HG03521 (cell line): ENCODE measurements at regions not wholly inside any gene's neighbourhood (a gene's known extent, or its start where the extent isn't known, plus 50 kb on each side); places are given as distances from the start of the nearest gene placed in this dataset.
"Not testable (repeated sequence)": the region's sequence is repeated elsewhere in the genome, so short reads cannot be mapped to it uniquely, and the experiment has no call there.

ENCODE experiments used
- ATAC-seq: cut with Tn5 transposase; IDR thresholded peaks from one replicate; pipeline ENCODE4 v1.9.1; 2021; ENCODE audit warnings: mild to moderate bottlenecking, moderate library complexity; ENCODE audit not compliant: unreplicated experiment

DNA sequence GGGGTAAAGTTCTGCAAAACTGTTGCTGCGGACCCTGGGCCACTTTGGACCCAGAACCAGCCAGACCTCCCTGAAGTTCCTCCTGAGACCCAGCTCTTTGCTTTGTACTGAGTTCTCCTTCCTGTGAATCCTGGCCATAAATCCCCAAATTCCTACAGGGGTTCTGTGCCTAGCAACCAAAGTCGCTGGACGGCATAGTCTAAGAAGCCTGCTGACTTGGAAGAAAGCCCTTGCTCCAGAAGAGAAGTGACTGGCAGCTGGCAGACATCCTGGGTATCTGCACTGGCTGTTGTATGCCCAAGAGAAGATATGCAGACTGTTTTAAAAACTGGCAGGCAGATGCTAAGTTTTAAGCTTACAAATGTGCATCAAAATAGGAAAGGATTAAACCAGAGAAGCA, 99.9 kb upstream of the SLC24A4 start:
- ATAC-seq: no peak

GRCh38 chr14:92224358-92224954, 98.5 kb upstream of the SLC24A4 start:
- no peak for ATAC-seq

- no peak for ATAC-seq
These were observed 97.2 kb upstream of the SLC24A4 start for GRCh38 chr14:92225731-92226130.

DNA sequence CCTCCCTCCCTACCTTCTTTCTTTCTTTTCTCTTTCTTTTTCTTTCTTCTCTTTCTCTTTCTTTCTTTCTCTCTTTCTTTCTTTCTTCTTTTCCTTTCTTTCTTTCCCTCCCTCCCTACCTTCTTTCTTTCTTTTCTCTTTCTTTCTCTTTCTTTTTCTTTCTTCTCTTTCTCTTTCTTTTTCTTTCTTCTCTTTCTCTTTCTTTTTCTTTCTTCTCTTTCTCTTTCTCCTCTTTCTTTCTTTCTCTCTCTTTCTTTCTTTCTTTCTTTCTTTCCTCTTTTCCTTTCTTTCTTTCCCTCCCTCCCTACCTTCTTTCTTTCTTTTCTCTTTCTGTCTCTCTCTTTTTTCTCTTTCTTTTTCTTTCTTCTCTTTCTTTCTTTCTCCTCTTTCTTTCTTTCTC, 96.8 kb upstream of the SLC24A4 start:
- ATAC-seq: not testable (repeated sequence)

DNA sequence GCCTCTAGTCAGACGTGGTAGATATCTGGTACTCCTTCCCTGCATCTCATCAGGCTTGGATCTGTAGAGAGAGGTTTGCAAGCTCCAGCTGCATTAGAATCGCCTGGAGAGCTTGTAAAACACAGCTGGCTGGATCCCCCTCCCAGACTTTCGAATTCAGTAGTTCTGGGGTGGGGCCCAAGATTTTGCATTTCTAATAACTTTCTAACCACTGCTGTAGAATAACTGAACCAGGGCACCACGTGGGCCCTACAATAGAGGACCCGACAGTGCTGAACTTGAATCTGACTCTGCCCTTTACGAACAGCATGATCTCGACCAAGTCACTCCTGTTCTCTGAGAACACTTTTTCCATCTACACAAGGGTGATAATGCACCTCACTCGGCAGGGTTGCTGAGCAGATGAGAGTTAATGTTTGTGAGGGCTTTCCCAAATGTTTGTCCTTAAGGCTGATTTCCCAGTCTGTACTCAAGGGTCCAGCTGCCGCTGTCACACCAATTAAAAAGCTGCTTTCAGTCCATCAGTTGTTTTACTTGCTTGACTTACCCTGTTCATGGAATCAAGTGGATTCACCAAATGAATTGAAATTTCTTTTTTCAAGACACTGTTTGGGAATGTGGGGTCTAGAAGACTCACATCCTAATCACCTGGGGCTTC, 86.6 kb upstream of the SLC24A4 start:
- ATAC-seq: no peak

GRCh38 chr14:92240658-92241057, 82.3 kb upstream of the SLC24A4 start:
- ATAC-seq: no peak

GRCh38 chr14:92241966-92242595, 80.9 kb upstream of the SLC24A4 start:
- no peak for ATAC-seq

- no peak for ATAC-seq
These were observed 78.2 kb upstream of the SLC24A4 start for GRCh38 chr14:92244805-92245204.

DNA sequence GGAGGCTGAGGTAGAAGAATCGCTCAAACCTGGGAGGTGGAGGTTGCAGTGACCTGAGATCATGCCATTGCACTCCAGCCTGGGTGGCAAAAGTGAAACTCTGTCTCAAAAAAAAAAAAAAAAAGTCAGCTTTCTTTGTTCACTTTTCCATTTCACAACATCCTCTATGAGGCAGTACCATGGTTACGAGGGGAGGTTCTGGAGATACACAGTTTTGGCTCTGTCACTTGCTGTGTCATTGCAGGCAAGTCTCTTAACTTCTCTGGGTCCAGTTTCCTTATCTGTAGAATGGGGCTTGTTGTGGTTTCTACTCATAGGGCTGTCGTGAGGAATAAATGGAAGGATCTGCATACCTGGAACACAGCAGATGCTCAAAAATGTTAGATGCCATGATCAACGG, 75.6 kb upstream of the SLC24A4 start:
- ATAC-seq: no peak

DNA sequence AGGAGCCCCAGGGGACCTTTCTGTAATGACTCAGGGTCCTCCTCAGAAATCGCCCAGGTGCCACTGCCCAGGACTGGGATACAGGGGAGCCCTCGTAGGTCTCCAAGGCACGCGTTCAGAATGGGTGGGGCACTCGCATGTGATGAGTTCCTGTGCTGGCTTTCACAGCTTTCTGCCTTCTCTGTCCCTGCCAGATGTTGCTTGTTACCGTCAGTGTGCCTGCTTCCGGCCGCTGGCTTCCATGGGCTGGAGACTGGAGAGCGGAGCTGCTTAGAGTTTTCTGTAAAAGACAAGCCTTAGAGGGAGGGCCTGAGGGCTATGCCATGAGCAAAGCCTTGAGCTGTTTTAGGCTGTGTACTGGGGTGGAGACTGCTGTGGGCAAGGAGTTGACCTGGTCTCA, 75.0 kb upstream of the SLC24A4 start:
- no peak for ATAC-seq

GRCh38 chr14:92248696-92249095, 74.3 kb upstream of the SLC24A4 start:
- ATAC-seq: no peak

DNA sequence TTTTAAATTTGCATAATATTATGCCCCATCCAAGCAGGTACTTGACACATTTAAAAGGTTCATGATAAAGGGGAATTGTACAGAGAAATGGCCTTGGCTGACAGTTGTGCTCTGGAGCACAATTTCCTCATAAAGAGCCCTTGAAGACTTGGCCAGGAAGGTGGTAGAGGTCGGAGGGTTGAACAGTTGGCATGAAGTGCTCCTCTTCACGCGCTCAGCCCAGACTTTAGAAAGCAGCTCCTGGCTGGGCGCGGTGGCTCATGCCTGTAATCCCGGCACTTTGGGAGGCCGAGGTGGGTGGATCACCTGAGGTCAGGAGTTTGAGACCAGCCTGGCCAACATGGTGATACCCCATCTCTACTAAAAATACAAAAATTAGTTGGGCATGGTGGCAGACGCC, 72.6 kb upstream of the SLC24A4 start:
- not testable (repeated sequence) for ATAC-seq

DNA sequence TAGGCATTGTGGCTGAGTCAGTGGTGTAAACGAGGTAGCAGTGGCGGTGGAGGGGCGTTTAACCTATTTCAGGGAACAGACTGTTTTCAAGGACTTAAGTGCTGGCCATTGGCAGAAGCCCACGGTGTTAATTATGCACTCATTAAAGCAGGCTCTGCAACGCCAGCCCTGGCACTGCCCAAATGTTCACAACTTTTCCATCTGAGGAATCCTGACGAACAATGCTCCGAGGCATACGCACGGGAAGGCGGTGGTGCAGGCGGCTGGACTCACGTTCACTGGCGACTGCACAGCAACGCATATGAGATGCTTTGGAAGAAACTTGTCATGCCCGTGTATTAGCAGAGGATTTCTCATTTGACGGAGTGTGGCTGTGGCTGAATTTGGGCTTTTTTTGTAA, 70.6 kb upstream of the SLC24A4 start:
- ATAC-seq: no peak

GRCh38 chr14:92253381-92253894, 69.5 kb upstream of the SLC24A4 start:
- ATAC-seq: no peak

- no peak for ATAC-seq
These were observed 68.2 kb upstream of the SLC24A4 start for GRCh38 chr14:92254786-92255185.

- no peak for ATAC-seq
These were observed 64.0 kb upstream of the SLC24A4 start for GRCh38 chr14:92258934-92259333.

DNA sequence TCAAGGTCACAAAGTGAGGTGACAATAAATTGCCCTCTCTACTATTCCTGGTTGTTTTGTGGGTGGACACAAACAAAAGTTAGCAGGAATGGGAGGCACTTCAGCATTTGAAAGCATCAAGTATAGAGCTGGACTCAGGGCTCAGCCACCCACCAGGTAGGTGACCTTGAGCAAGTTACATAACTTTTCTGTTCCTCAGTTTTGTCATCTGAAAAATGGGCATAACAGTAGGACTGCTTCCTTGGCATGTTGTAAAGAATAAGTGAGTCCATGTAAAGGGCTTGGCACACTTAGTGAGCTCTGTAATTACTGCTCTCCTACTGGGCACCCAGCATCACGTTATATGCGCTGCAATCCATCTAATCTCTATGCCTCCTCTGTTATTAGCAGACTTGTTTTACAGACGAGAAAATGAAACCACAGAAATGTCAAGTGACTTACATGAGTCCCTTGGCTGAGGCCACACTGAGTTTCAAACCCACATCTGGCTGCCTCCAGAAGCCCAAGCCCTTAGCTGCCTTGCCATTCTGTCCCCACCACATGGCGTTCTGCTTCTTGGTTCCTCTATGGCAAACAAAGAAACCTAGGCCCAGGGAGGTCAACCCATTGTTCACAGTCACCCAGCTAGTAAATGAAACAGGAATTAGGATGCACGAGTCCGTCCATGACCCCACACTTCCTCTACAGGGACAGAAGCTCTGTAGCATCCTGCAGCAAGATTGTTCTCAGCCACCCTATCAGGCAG, 63.2 kb upstream of the SLC24A4 start:
- ATAC-seq: peak; percentile 75

GRCh38 chr14:92263681-92264080, 59.3 kb upstream of the SLC24A4 start:
- ATAC-seq: no peak

DNA sequence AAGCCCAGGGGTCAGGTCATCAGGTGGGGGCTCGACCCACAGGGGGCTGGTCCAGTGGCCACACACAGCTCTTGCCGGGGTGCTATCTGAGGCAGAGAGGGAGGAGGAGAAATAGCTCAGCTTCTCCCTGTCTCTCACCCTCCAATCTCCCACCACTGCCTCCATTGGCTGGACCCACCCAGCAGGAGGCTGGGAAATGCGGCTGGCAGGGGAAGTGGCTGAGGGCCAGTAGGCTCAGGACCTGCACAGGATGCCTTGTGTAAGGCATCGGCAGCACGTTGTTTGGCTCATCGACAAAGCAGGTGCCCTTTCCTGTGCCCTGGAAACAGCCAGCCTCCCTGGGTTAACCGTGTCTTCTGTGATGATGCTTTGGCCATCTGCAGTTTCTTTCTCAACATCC, 58.8 kb upstream of the SLC24A4 start:
- no peak for ATAC-seq

GRCh38 chr14:92266216-92266615, 56.7 kb upstream of the SLC24A4 start:
- no peak for ATAC-seq
